HUES64 (cell line): ENCODE measurements at regions not wholly inside any gene's neighbourhood (a gene's known extent, or its start where the extent isn't known, plus 50 kb on each side); places are given as distances from the start of the nearest gene placed in this dataset.

Experiments
- H3K27ac ChIP-seq: 2 replicates; pipeline ENCODE4 v1.7.0; 2013; ENCODE audit warnings: low read depth, low read length, inconsistent platforms
- H3K27me3 ChIP-seq: 2 replicates; pipeline ENCODE4 v1.6.1; 2013; ENCODE audit warnings: mild to moderate bottlenecking, low read length; ENCODE audit not compliant: insufficient read depth
- H3K36me3 ChIP-seq: 2 replicates; pipeline ENCODE4 v1.6.1; 2013; ENCODE audit warnings: mild to moderate bottlenecking, low read length; ENCODE audit not compliant: insufficient read depth
- H3K4me1 ChIP-seq: 2 replicates; pipeline ENCODE4 v1.6.1; 2013; ENCODE audit warnings: mild to moderate bottlenecking, low read length, moderate library complexity; ENCODE audit not compliant: insufficient read depth
- H3K4me3 ChIP-seq: 2 replicates; pipeline ENCODE4 v1.5.1; 2013; ENCODE audit warnings: mild to moderate bottlenecking, low read length, moderate library complexity
- H3K9ac ChIP-seq: 2 replicates; pipeline ENCODE4 v1.6.1; 2013; ENCODE audit warnings: mild to moderate bottlenecking, low read depth, low read length
- H3K9me3 ChIP-seq: 2 replicates; pipeline ENCODE4 v1.6.1; 2013; ENCODE audit warnings: low read depth, low read length; ENCODE audit not compliant: insufficient read depth
- WGBS: fragments of 150-250, 120-280 bp; methylation state at CpG from one replicate; pipeline ENCODE4 v1.1.7; 2013; ENCODE audit warnings: missing lambda C conversion rate; 5-methylcytosine and 5-hydroxymethylcytosine counted together

DNA sequence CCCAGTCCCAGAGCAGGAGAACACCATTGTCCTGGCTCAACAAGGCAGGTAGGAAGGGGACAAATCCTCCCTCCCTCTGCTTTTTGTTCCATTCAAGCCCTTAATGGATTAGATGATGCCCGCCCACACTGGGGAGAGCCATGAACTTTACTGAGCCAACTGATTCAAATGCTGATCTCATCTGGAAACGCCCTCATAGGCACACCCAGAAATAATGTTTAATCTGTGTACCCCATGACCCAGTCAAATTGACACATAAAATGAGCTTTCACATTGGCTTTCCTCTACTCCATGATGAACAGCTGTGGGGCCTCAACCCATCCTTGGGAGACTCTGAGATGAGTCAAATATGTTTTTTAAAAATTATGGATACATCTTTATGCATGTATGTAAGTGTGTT, 141.8 kb downstream of the GALC start:
- H3K9ac ChIP-seq: no peak overlapping the region
- WGBS: 84% methylated on average over 2 of the region's 2 CpGs

DNA sequence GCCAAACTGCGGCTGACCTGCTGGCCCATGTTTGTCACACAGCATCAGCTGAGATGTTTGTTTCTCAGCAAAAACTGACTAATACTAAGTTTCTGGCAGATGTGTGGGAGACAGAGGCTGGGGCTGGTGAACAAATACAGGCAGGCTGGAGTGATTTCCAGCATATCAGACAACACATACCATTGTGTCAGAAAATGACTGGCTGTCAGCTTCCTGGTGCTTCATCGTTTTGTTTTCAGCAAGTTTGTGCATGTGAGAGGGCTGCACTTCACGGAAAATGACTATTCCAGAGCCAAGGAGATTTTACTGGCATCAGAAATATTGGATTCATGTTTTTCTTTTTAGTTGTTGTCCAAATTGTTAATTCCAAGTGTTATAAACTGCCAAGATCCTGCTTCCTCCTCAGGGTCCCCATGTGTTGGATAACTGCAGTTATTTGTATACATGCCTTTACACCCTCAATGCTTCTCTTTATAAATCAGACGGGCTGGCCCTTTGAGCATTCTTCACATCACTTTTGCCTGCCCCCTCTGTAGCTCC, 145.7 kb downstream of the GALC start:
- H3K9ac ChIP-seq: no peak overlapping the region
- no peak overlapping the region for H3K27ac ChIP-seq
- no peak overlapping the region for H3K4me3 ChIP-seq
- H3K36me3 ChIP-seq: no peaks in the 10 kb centered on the region
- H3K4me1 ChIP-seq: no peaks in the 10 kb centered on the region
- no peaks in the 10 kb centered on the region for H3K27me3 ChIP-seq
- WGBS: 89% methylated on average over 4 of the region's 4 CpGs
- H3K9me3 ChIP-seq: no peaks in the 10 kb centered on the region

More for the DNA sequence above, 141.8 kb downstream of the GALC start:
- Histone ChIP-seq H3K27ac (no peak overlapping the region), H3K36me3 (no peaks in the 10 kb centered on the region), H3K9me3 (no peaks in the 10 kb centered on the region), H3K4me3 (no peak overlapping the region), H3K27me3 (no peaks in the 10 kb centered on the region), H3K4me1 (no peaks in the 10 kb centered on the region)

GRCh38 chr14:87840906-87841305, 152.1 kb downstream of the GALC start:
- Histone ChIP-seq H3K9me3 (no peaks in the 10 kb centered on the region), H3K36me3 (no peaks in the 10 kb centered on the region), H3K27ac (no peak overlapping the region), H3K4me1 (no peaks in the 10 kb centered on the region), H3K9ac (no peak overlapping the region), H3K4me3 (no peak overlapping the region), H3K27me3 (no peaks in the 10 kb centered on the region)
- WGBS: 93% methylated on average over 2 of the region's 2 CpGs

DNA sequence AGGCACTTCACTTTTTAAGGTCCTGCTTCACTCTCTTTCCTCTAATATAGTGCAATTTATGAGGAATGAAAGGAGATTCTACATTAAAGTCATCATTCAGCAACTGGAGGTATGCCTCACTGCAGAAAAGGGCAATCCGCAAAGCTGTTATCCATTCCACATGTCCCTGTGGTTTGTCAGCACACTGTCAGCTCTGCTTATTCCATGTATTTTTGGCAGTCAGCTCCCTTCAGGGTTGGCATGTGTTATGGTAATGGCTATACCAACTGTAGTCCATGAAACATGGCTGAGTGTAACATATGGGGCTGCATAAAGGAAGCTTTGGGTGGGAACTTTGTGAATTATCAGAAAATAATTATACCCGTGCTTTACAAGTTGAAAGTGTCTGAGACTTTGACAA, 154.1 kb downstream of the GALC start:
- Histone ChIP-seq H3K9ac (no peak overlapping the region), H3K27me3 (no peaks in the 10 kb centered on the region), H3K9me3 (no peaks in the 10 kb centered on the region), H3K4me3 (no peak overlapping the region), H3K27ac (no peak overlapping the region), H3K4me1 (no peaks in the 10 kb centered on the region), H3K36me3 (no peaks in the 10 kb centered on the region)
- 95% methylated on average over 2 of the region's 2 CpGs for WGBS

- no peak overlapping the region for H3K27ac ChIP-seq
- H3K9ac ChIP-seq: no peak overlapping the region
- no peaks in the 10 kb centered on the region; the same call in 1 of the 2 replicates for H3K9me3 ChIP-seq
- WGBS: 96% methylated on average over 1 of the region's 1 CpG
- no peaks in the 10 kb centered on the region for H3K27me3 ChIP-seq
- no peak overlapping the region for H3K4me3 ChIP-seq
- no peaks in the 10 kb centered on the region for H3K36me3 ChIP-seq
- H3K4me1 ChIP-seq: no peaks in the 10 kb centered on the region
Observed at GRCh38 chr14:87837296-87837695, 155.7 kb downstream of the GALC start.

- no peak overlapping the region for H3K27ac ChIP-seq
- H3K27me3 ChIP-seq: no peaks in the 10 kb centered on the region
- H3K36me3 ChIP-seq: no peaks in the 10 kb centered on the region
- H3K9me3 ChIP-seq: no peaks in the 10 kb centered on the region; the same call in 1 of the 2 replicates
- H3K9ac ChIP-seq: no peak overlapping the region
- peaks cover 17% of the 10 kb centered on the region for H3K4me1 ChIP-seq
- 87% methylated on average over 1 of the region's 1 CpG for WGBS
- no peak overlapping the region for H3K4me3 ChIP-seq
Observed at GRCh38 chr14:87834594-87834993, 158.4 kb downstream of the GALC start.

DNA sequence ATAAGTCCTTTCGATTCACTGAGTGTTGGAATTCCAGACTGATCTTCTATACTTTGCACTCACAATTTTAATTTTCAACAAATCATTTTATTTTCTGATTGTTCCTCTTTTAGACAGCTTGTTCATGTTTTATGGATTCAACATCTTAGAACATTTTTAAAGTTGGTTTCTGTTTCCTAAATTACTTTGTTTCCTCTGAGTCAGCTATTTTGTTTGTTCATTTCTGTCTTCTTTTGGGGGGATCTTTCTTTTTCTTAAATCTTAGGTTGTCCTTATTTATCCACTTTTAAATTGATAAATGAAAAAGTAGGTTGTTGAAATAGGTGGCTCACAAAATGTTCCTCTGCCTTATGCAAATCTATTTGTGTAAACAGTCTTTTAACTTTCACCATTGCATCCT, 160.0 kb downstream of the GALC start:
- Histone ChIP-seq H3K9me3 (no peaks in the 10 kb centered on the region; the same call in 1 of the 2 replicates), H3K36me3 (no peaks in the 10 kb centered on the region), H3K27me3 (no peaks in the 10 kb centered on the region), H3K27ac (no peak overlapping the region), H3K4me3 (no peak overlapping the region), H3K9ac (no peak overlapping the region), H3K4me1 (peaks cover 20% of the 10 kb centered on the region)
- 69% methylated on average over 1 of the region's 1 CpG for WGBS

- peaks cover 20% of the 10 kb centered on the region for H3K4me1 ChIP-seq
- H3K27ac ChIP-seq: peak overlapping the region; percentile 70; the same call in 1 of the 2 replicates
- H3K9ac ChIP-seq: no peak overlapping the region
- H3K36me3 ChIP-seq: no peaks in the 10 kb centered on the region
- H3K27me3 ChIP-seq: no peaks in the 10 kb centered on the region
- 81% methylated on average over 2 of the region's 2 CpGs for WGBS
- H3K9me3 ChIP-seq: no peaks in the 10 kb centered on the region; the same call in 1 of the 2 replicates
- no peak overlapping the region for H3K4me3 ChIP-seq
Observed at GRCh38 chr14:87830443-87831096, 162.4 kb downstream of the GALC start.

GRCh38 chr14:87829543-87829942, 163.4 kb downstream of the GALC start:
- H3K9ac ChIP-seq: no peak overlapping the region
- peaks cover 20% of the 10 kb centered on the region for H3K4me1 ChIP-seq
- no peak overlapping the region for H3K27ac ChIP-seq
- no peaks in the 10 kb centered on the region; the same call in 1 of the 2 replicates for H3K9me3 ChIP-seq
- H3K27me3 ChIP-seq: no peaks in the 10 kb centered on the region
- no peaks in the 10 kb centered on the region for H3K36me3 ChIP-seq
- no peak overlapping the region for H3K4me3 ChIP-seq

GRCh38 chr14:87824266-87824665, 168.7 kb downstream of the GALC start:
- Histone ChIP-seq H3K27ac (no peak overlapping the region), H3K36me3 (no peaks in the 10 kb centered on the region), H3K9ac (no peak overlapping the region), H3K9me3 (no peaks in the 10 kb centered on the region), H3K27me3 (no peaks in the 10 kb centered on the region), H3K4me3 (no peak overlapping the region), H3K4me1 (no peaks in the 10 kb centered on the region)

GRCh38 chr14:87816416-87816815, 176.6 kb downstream of the GALC start:
- Histone ChIP-seq H3K36me3 (no peaks in the 10 kb centered on the region), H3K9me3 (no peaks in the 10 kb centered on the region), H3K27me3 (no peaks in the 10 kb centered on the region), H3K4me1 (no peaks in the 10 kb centered on the region), H3K4me3 (no peak overlapping the region), H3K9ac (no peak overlapping the region), H3K27ac (no peak overlapping the region)
- 94% methylated on average over 3 of the region's 3 CpGs for WGBS

DNA sequence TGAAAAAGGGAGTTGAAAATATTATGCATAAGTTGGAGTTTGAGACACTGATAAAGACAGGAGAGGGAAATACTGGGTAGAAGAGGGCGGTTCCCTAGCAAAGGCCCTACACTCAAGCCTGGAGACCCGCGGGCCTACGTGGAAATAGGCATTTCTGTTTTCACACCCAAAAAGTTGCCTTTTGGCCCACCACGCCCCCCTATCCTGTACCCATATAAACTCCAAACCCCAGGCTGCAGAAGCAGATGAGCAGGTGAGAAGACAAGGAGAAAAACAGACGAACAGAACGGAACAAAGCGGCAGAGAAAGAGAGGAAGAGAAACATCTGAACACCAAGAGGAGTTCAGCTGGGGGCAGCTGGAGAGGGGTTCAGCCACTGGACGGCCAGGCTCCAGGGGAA, 177.9 kb downstream of the GALC start:
- H3K4me1 ChIP-seq: no peaks in the 10 kb centered on the region
- no peaks in the 10 kb centered on the region for H3K9me3 ChIP-seq
- H3K27me3 ChIP-seq: no peaks in the 10 kb centered on the region
- no peak overlapping the region for H3K4me3 ChIP-seq
- no peaks in the 10 kb centered on the region for H3K36me3 ChIP-seq
- no peak overlapping the region for H3K27ac ChIP-seq
- WGBS: 90% methylated on average over 9 of the region's 9 CpGs
- no peak overlapping the region for H3K9ac ChIP-seq
